ENCODE measurements at regions not wholly inside any gene's neighbourhood (a gene's known extent, or its start where the extent isn't known, plus 50 kb on each side); places are given as distances from the start of the nearest gene placed in this dataset.

- whole genome bisulfite sequencing, 2 donors (ENCODE audit: low coverage in 1 of 2) = 39 to 40% methylated on average over 1 to 7 of the region's 7 CpGs
- no peak for DNase-seq
- H3K4me3 ChIP-seq = no peak overlapping the region
- H3K4me1 ChIP-seq = peaks cover 0 to 14% (median 0%) of the 10 kb centered on the region in 4 donors
- in situ Hi-C loops (cut with MboI; ENCODE audit: low pct_ligation_motif_present in 1 of 4, low pct_unique_long_range_greater_than_20kb in 1 of 4, low sequenced_read_pairs in 3 of 4) (no loop called here), intact Hi-C loops (cut with DNase I; ENCODE audit: low total_unique reads) (no loop called here)
- TF ChIP-seq, protein P1, sequence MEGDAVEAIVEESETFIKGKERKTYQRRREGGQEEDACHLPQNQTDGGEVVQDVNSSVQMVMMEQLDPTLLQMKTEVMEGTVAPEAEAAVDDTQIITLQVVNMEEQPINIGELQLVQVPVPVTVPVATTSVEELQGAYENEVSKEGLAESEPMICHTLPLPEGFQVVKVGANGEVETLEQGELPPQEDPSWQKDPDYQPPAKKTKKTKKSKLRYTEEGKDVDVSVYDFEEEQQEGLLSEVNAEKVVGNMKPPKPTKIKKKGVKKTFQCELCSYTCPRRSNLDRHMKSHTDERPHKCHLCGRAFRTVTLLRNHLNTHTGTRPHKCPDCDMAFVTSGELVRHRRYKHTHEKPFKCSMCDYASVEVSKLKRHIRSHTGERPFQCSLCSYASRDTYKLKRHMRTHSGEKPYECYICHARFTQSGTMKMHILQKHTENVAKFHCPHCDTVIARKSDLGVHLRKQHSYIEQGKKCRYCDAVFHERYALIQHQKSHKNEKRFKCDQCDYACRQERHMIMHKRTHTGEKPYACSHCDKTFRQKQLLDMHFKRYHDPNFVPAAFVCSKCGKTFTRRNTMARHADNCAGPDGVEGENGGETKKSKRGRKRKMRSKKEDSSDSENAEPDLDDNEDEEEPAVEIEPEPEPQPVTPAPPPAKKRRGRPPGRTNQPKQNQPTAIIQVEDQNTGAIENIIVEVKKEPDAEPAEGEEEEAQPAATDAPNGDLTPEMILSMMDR (IDR thresholded peaks at IDR 0.05) = no peak
- TF ChIP-seq POLR2AphosphoS5 (IDR thresholded peaks at IDR 0.05) (no peak), POLR2A (IDR thresholded peaks at IDR 0.05) (no peak), EP300 (IDR thresholded peaks at IDR 0.05; ENCODE audit: low read depth) (no peak)
- H3K27ac ChIP-seq = no peak overlapping the region
- no peaks in the 10 kb centered on the region for H3K36me3 ChIP-seq
- H3K9me3 ChIP-seq = no peaks in the 10 kb centered on the region
- no peaks in the 10 kb centered on the region for H3K27me3 ChIP-seq
Observed at GRCh38 chr2:60316381-60317033, 236.9 kb downstream of the BCL11A start.

GRCh38 chr2:60313470-60314172, 239.8 kb downstream of the BCL11A start:
- Histone ChIP-seq H3K27me3 (no peaks in the 10 kb centered on the region), H3K9me3 (no peaks in the 10 kb centered on the region), H3K4me1 (peaks cover 0 to 14% (median 0%) of the 10 kb centered on the region in 4 donors), H3K36me3 (no peaks in the 10 kb centered on the region), H3K27ac (no peak overlapping the region), H3K4me3 (no peak overlapping the region)
- intact Hi-C loops (cut with DNase I; ENCODE audit: low total_unique reads) (no loop called here), in situ Hi-C loops (cut with MboI; ENCODE audit: low pct_ligation_motif_present in 1 of 4, low pct_unique_long_range_greater_than_20kb in 1 of 4, low sequenced_read_pairs in 3 of 4) (no loop called here)
- TF ChIP-seq EP300 (IDR thresholded peaks at IDR 0.05; ENCODE audit: low read depth) (no peak), POLR2AphosphoS5 (IDR thresholded peaks at IDR 0.05) (no peak), POLR2A (IDR thresholded peaks at IDR 0.05) (no peak)
- TF ChIP-seq, protein P1 (IDR thresholded peaks at IDR 0.05) = no peak
- DNase-seq = no peak
- 88 to 91% methylated on average over 3 of the region's 3 CpGs for WGBS, 2 donors (ENCODE audit: low coverage in 1 of 2)

DNA sequence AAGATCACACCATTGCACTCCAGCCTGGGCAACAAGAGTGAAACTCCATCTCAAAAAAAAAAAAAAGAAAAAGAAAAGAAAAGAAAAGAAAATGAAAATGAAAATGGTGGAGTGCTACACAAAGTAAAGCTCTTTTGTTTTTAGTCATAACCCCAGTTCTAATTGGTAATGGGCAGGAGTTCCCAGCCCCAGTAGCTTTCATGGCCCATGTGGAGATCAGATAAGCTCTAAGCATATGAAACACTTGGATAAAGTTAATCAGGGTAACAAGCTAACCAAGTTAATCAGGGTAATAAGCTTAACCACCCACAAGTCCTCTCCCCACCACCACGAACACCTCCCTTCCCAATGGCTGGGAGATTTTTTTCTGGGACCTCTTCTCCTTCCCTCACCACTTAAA, 240.8 kb downstream of the BCL11A start:
- H3K27me3 ChIP-seq = no peaks in the 10 kb centered on the region
- H3K27ac ChIP-seq = no peak overlapping the region
- H3K4me3 ChIP-seq = no peak overlapping the region
- in situ Hi-C loops (cut with MboI; ENCODE audit: low pct_ligation_motif_present in 1 of 4, low pct_unique_long_range_greater_than_20kb in 1 of 4, low sequenced_read_pairs in 3 of 4) (no loop called here), intact Hi-C loops (cut with DNase I; ENCODE audit: low total_unique reads) (no loop called here)
- TF ChIP-seq EP300 (IDR thresholded peaks at IDR 0.05; ENCODE audit: low read depth) (no peak), POLR2AphosphoS5 (IDR thresholded peaks at IDR 0.05) (no peak), POLR2A (IDR thresholded peaks at IDR 0.05) (no peak)
- TF ChIP-seq, protein P1 (IDR thresholded peaks at IDR 0.05) = no peak
- 40 to 42% methylated on average over 1 of the region's 1 CpG for WGBS, 2 donors (ENCODE audit: low coverage in 1 of 2)
- H3K36me3 ChIP-seq = no peaks in the 10 kb centered on the region
- no peak for DNase-seq
- H3K9me3 ChIP-seq = no peaks in the 10 kb centered on the region
- H3K4me1 ChIP-seq = peaks cover 0 to 14% (median 0%) of the 10 kb centered on the region in 4 donors

GRCh38 chr2:60311524-60311923, 241.9 kb downstream of the BCL11A start:
- no peaks in the 10 kb centered on the region for H3K9me3 ChIP-seq
- intact Hi-C loops (cut with DNase I; ENCODE audit: low total_unique reads) = no loop called here
- no peak overlapping the region for H3K27ac ChIP-seq
- TF ChIP-seq EP300 (IDR thresholded peaks at IDR 0.05; ENCODE audit: low read depth) (no peak), POLR2A (IDR thresholded peaks at IDR 0.05) (no peak), POLR2AphosphoS5 (IDR thresholded peaks at IDR 0.05) (no peak)
- TF ChIP-seq, protein P1 (IDR thresholded peaks at IDR 0.05) = no peak
- no peaks in the 10 kb centered on the region for H3K36me3 ChIP-seq
- no peak for DNase-seq
- no peaks in the 10 kb centered on the region for H3K27me3 ChIP-seq
- no peak overlapping the region for H3K4me3 ChIP-seq
- in situ Hi-C loops (cut with MboI; ENCODE audit: low pct_ligation_motif_present in 1 of 4, low pct_unique_long_range_greater_than_20kb in 1 of 4, low sequenced_read_pairs in 3 of 4) = no loop called here
- WGBS, 2 donors (ENCODE audit: low coverage in 1 of 2) = 78 to 80% methylated on average over 1 of the region's 1 CpG
- peaks cover 0 to 13% (median under 1%) of the 10 kb centered on the region in 4 donors for H3K4me1 ChIP-seq

Measured in transverse colon (tissue), 4 donors.